CD4-positive, alpha-beta T cell (primary cell): ENCODE measurements at regions not wholly inside any gene's neighbourhood (a gene's known extent, or its start where the extent isn't known, plus 50 kb on each side); places are given as distances from the start of the nearest gene placed in this dataset.

Source experiments
- ATAC-seq: fragments of 200-7000 bp; cut with Tn5 transposase; one replicate; pipeline ENCODE4 v1.10.0; 2022; ENCODE audit warnings: mild to moderate bottlenecking; ENCODE audit not compliant: poor library complexity
- CTCF ChIA-PET: fragments of 350-600 bp; sonication (Branson Sonifier 250); formaldehyde crosslinking; loops from one replicate; lab custom pipeline; 2021; ENCODE audit warnings: antibody characterized with exemption, inconsistent platforms; lab: Charles Lee
- POLR2A ChIA-PET: fragments of 350-600 bp; sonication (Branson Sonifier 250); formaldehyde crosslinking; loops from one replicate; lab custom pipeline; 2021; ENCODE audit warnings: antibody characterized with exemption, inconsistent platforms; lab: Charles Lee
- DNase-seq, 14 experiments: peaks; one replicate each; pipeline ENCODE4 v3.0.0-alpha.2; 2013 to 2020; ENCODE audit warnings: mixed read lengths in 2 of 14
- H3K27ac ChIP-seq, 2 donors: one replicate each; pipeline versions ENCODE4 v1.5.1 to v1.7.0; 2013; ENCODE audit warnings: low read length in 2 of 2, low read depth in 1 of 2, mild to moderate bottlenecking in 1 of 2
- H3K27me3 ChIP-seq, 2 experiments: 1 replicate in 1 of 2; 2 replicates in 1 of 2; pipeline versions ENCODE4 v1.6.1 to v1.7.0; 2013; ENCODE audit warnings: low read length in 2 of 2, control low read depth in 1 of 2, mild to moderate bottlenecking in 1 of 2, moderate library complexity in 1 of 2; ENCODE audit not compliant: insufficient read depth in 2 of 2, control insufficient read depth in 1 of 2
- H3K36me3 ChIP-seq: one replicate; pipeline ENCODE4 v1.6.1; 2013; ENCODE audit warnings: low read length, control low read depth; ENCODE audit not compliant: insufficient read depth
- H3K4me1 ChIP-seq: one replicate; pipeline ENCODE4 v1.6.1; 2013; ENCODE audit warnings: low read length, control low read depth; ENCODE audit not compliant: insufficient read depth
- H3K4me3 ChIP-seq: one replicate; pipeline ENCODE4 v1.5.1; 2013; ENCODE audit warnings: mild to moderate bottlenecking, low read length, moderate library complexity
- H3K9me3 ChIP-seq, 2 experiments: 1 replicate in 1 of 2; 2 replicates in 1 of 2; pipeline versions ENCODE4 v1.6.1 to v1.7.0; 2013; ENCODE audit warnings: low read length in 2 of 2, mild to moderate bottlenecking in 2 of 2, control low read depth in 1 of 2, moderate library complexity in 1 of 2; ENCODE audit not compliant: control insufficient read depth in 1 of 2, insufficient read depth in 1 of 2
- H3K27ac Mint-ChIP-seq: one replicate; pipeline ENCODE4 v1.8.0; 2020; ENCODE audit warnings: mixed read lengths
- H3K27me3 Mint-ChIP-seq: one replicate; pipeline ENCODE4 v1.8.0; 2021; ENCODE audit warnings: mixed read lengths
- H3K36me3 Mint-ChIP-seq: one replicate; pipeline ENCODE4 v1.8.0; 2021; ENCODE audit warnings: low read depth, mixed read lengths
- H3K4me1 Mint-ChIP-seq: one replicate; pipeline ENCODE4 v1.8.0; 2021; ENCODE audit warnings: low read depth, mixed read lengths
- H3K4me3 Mint-ChIP-seq: one replicate; pipeline ENCODE4 v1.8.0; 2020; ENCODE audit warnings: mild to moderate bottlenecking, mixed read lengths
- H3K9me3 Mint-ChIP-seq: one replicate; pipeline ENCODE4 v1.8.0; 2020; ENCODE audit warnings: mixed read lengths
- intact Hi-C, 2 experiments: fragments of 100-400 bp; cut with DNase I in 1 of 2; cut with micrococcal nuclease in 1 of 2; formaldehyde crosslinking; loops; one replicate each; pipeline versions ENCODE4 v1.15.1 to v1.9.0; 2023 to 2025; cut with DNase I, micrococcal nuclease
- TF ChIP-seq, protein P1 (sequence below): fragments of 200-600 bp; IDR thresholded peaks from one replicate; pipeline ENCODE4 v1.8.0; 2022; ENCODE audit warnings: antibody characterized with exemption, mild to moderate bottlenecking

DNA sequence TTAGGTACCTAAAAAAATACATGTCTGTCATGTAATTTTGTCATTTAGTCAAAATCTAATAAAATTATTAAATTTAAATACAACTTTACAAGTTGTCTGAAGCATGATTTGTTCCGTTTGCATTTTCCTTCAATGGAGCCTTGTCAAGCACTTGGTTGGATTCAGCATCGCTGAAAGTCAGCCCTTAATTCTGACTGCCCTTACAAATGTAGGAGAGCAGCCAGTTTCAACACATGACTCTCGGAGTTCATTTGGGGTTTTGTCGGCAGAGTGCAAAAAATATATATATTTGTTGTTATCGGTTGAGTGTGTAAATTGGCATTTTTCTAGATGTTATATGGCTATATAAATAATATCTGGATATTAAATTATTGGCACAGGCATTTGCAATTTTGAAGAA lies 180.6 kb downstream of the RPS12 start:
- Mint-ChIP-seq H3K9me3 (no peaks in the 10 kb centered on the region), H3K4me3 (no peak overlapping the region), H3K4me1 (no peaks in the 10 kb centered on the region), H3K36me3 (no peaks in the 10 kb centered on the region), H3K27me3 (peaks cover 4% of the 10 kb centered on the region), H3K27ac (no peak overlapping the region)
- Histone ChIP-seq H3K4me3 (no peak overlapping the region), H3K27me3 (no peaks in the 10 kb centered on the region), H3K27ac (no peak overlapping the region), H3K9me3 (no peaks in the 10 kb centered on the region), H3K4me1 (no peaks in the 10 kb centered on the region), H3K36me3 (no peaks in the 10 kb centered on the region)
- no peak for ATAC-seq
- intact Hi-C loops = no loop called here
- DNase-seq = no peak
- TF ChIP-seq, protein P1, sequence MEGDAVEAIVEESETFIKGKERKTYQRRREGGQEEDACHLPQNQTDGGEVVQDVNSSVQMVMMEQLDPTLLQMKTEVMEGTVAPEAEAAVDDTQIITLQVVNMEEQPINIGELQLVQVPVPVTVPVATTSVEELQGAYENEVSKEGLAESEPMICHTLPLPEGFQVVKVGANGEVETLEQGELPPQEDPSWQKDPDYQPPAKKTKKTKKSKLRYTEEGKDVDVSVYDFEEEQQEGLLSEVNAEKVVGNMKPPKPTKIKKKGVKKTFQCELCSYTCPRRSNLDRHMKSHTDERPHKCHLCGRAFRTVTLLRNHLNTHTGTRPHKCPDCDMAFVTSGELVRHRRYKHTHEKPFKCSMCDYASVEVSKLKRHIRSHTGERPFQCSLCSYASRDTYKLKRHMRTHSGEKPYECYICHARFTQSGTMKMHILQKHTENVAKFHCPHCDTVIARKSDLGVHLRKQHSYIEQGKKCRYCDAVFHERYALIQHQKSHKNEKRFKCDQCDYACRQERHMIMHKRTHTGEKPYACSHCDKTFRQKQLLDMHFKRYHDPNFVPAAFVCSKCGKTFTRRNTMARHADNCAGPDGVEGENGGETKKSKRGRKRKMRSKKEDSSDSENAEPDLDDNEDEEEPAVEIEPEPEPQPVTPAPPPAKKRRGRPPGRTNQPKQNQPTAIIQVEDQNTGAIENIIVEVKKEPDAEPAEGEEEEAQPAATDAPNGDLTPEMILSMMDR = no peak
- ChIA-PET POLR2A (no interaction called here), CTCF (no interaction called here)

DNA sequence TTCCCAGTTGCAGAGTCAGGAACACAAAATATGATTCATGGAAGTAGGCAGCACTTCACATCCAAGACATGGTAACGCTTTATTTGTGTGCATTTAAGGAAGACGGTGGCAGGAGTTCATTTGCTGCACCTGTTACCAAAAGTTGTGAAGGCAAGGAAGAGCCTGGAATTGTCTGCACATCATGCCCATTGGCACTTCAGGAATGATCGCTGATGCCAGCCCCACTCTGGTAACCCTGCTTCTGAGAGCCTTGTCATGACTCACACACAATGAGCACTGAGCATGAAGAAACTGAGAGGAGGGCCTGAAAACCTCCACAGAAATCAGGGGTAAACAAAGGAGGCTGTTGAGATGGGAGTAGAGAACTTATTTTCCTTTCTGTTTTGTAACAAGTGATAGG lies 181.1 kb downstream of the RPS12 start:
- Histone ChIP-seq H3K27me3 (no peaks in the 10 kb centered on the region), H3K4me1 (no peaks in the 10 kb centered on the region), H3K4me3 (no peak overlapping the region), H3K36me3 (no peaks in the 10 kb centered on the region), H3K27ac (no peak overlapping the region), H3K9me3 (no peaks in the 10 kb centered on the region)
- no peaks in the 10 kb centered on the region for H3K4me1 Mint-ChIP-seq
- no peak overlapping the region for H3K27ac Mint-ChIP-seq
- intact Hi-C loops = no loop called here
- no peaks in the 10 kb centered on the region for H3K36me3 Mint-ChIP-seq
- ATAC-seq = no peak
- H3K9me3 Mint-ChIP-seq = no peaks in the 10 kb centered on the region
- TF ChIP-seq, protein P1 = no peak
- ChIA-PET CTCF (no interaction called here), POLR2A (no interaction called here)
- no peak overlapping the region for H3K4me3 Mint-ChIP-seq
- DNase-seq = no peak
- peaks cover 4% of the 10 kb centered on the region for H3K27me3 Mint-ChIP-seq

DNA sequence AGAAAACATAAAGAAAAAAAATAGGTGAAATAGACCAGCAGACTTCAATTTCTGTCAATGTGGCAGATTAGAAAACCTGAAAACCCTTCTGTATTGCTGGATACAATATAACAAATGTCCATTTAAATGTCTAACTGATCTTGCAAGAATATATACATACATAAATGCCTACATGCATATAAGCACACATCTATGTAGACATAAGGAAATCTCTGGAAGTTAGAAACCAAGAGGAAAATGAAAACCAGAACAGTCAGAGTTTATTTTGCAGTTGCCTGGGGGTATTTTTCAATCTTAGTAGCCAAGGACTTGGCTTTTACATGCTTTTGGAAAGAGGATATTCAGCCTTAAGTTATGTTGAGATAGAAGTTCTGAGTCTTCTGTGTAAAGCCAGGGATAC lies 184.0 kb downstream of the RPS12 start:
- Mint-ChIP-seq H3K4me1 (no peaks in the 10 kb centered on the region), H3K4me3 (no peak overlapping the region), H3K27me3 (peaks cover 4% of the 10 kb centered on the region), H3K9me3 (no peaks in the 10 kb centered on the region), H3K36me3 (no peaks in the 10 kb centered on the region), H3K27ac (no peak overlapping the region)
- Histone ChIP-seq H3K4me1 (no peaks in the 10 kb centered on the region), H3K4me3 (no peak overlapping the region), H3K9me3 (no peaks in the 10 kb centered on the region), H3K27me3 (no peaks in the 10 kb centered on the region), H3K27ac (no peak overlapping the region), H3K36me3 (no peaks in the 10 kb centered on the region)
- DNase-seq (no peak), ATAC-seq (no peak)
- intact Hi-C loops = no loop called here
- TF ChIP-seq, protein P1 = no peak
- CTCF ChIA-PET = no interaction called here
- POLR2A ChIA-PET = no interaction called here
